AG04449 (cell line): ENCODE measurements at regions not wholly inside any gene's neighbourhood (a gene's known extent, or its start where the extent isn't known, plus 50 kb on each side); places are given as distances from the start of the nearest gene placed in this dataset.

Experiments
- CTCF ChIA-PET: fragments of 350-600 bp; formaldehyde crosslinking; extraction: SDS; loops from one replicate; lab custom pipeline; 2021; ENCODE audit warnings: antibody characterized with exemption; lab: Yijun Ruan, JAX
- POLR2A ChIA-PET: fragments of 400-600, 350-600 bp; formaldehyde crosslinking; extraction: SDS; loops from one replicate; lab custom pipeline; 2020; ENCODE audit warnings: antibody characterized with exemption, inconsistent platforms; lab: Yijun Ruan, JAX
- DNase-seq: peaks from one replicate; pipeline ENCODE4 v3.0.0-alpha.2; 2010; ENCODE audit warnings: low read depth, low spot score
- H3K4me3 ChIP-seq: 2 replicates; pipeline ENCODE4 v1.5.1; 2011; ENCODE audit warnings: low read depth, mild to moderate bottlenecking, control low read depth, low read length
- TF ChIP-seq, protein P1 (sequence below): IDR thresholded peaks from one replicate; pipeline ENCODE4 v1.5.1; 2011; ENCODE audit warnings: mild to moderate bottlenecking, moderate library complexity, low read length, control low read depth, inconsistent platforms; ENCODE audit not compliant: insufficient read depth; ENCODE audit errors: missing control alignments

DNA sequence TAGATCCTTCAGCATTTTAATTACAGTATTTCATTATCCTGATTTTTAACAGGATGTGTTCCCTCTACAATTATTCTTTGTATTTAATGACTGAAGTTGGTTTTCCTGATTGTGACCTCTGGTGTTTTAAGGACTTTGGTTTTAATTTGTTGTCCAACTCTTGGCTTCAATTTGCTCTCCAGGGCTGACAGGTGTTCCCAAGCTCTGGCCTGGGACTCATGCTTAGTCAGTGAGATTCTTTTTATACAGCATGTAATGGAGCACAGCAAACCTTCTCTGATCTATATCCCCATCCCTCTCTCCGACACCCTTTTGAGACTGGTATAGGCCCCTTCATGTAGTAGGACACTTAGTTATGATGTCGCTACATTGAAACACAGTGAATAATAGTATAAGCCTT is 896.3 kb downstream of the TSN start:
- ChIA-PET POLR2A (no interaction called here), CTCF (no interaction called here)
- H3K4me3 ChIP-seq = no peak overlapping the region
- TF ChIP-seq, protein P1, sequence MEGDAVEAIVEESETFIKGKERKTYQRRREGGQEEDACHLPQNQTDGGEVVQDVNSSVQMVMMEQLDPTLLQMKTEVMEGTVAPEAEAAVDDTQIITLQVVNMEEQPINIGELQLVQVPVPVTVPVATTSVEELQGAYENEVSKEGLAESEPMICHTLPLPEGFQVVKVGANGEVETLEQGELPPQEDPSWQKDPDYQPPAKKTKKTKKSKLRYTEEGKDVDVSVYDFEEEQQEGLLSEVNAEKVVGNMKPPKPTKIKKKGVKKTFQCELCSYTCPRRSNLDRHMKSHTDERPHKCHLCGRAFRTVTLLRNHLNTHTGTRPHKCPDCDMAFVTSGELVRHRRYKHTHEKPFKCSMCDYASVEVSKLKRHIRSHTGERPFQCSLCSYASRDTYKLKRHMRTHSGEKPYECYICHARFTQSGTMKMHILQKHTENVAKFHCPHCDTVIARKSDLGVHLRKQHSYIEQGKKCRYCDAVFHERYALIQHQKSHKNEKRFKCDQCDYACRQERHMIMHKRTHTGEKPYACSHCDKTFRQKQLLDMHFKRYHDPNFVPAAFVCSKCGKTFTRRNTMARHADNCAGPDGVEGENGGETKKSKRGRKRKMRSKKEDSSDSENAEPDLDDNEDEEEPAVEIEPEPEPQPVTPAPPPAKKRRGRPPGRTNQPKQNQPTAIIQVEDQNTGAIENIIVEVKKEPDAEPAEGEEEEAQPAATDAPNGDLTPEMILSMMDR = no peak
- DNase-seq = no peak

DNA sequence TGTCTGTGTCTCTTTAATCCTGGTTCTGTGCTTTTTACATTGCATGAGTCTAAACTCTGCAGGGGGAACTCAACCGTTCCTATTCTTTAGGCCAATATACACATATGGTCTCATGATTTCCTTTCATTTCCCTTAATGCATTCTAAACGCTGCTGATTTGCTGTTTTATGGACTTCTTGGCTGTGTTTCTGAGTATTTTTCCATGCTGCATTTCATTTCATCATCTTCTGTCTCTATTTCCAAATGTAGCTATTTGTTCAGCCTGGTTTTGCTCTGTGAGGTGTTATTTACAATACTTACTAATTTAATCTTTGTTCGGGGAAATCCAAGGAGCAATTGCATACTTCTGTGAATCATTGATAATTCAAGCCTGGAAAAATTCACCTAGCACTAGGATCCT is 897.2 kb downstream of the TSN start:
- CTCF ChIA-PET = no interaction called here
- DNase-seq = no peak

DNA sequence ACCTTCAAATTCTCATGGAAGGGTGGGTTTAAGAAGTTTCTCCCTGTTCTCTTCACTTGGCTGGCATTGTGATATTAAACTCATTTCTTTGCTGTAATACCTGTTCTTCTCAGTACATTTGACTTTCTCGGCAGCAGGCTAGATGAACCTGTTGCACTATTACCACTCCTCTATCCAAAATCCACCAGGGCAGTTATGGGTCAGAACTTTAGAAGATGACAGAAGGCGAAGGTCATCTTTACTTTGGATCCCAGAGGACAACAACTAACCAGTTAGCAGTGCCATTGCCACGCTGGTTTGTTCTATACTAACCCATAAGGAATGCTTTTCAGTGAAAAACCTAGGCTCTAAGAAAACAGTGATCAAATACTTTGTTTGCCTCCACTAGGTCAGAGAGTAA is 901.0 kb downstream of the TSN start:
- POLR2A ChIA-PET = no interaction called here
- TF ChIP-seq, protein P1 = no peak
- no peak for DNase-seq
- CTCF ChIA-PET = no interaction called here
- H3K4me3 ChIP-seq = no peak overlapping the region

More for the DNA sequence above, 897.2 kb downstream of the TSN start:
- TF ChIP-seq, protein P1 = no peak
- H3K4me3 ChIP-seq = no peak overlapping the region
- POLR2A ChIA-PET = no interaction called here

DNA sequence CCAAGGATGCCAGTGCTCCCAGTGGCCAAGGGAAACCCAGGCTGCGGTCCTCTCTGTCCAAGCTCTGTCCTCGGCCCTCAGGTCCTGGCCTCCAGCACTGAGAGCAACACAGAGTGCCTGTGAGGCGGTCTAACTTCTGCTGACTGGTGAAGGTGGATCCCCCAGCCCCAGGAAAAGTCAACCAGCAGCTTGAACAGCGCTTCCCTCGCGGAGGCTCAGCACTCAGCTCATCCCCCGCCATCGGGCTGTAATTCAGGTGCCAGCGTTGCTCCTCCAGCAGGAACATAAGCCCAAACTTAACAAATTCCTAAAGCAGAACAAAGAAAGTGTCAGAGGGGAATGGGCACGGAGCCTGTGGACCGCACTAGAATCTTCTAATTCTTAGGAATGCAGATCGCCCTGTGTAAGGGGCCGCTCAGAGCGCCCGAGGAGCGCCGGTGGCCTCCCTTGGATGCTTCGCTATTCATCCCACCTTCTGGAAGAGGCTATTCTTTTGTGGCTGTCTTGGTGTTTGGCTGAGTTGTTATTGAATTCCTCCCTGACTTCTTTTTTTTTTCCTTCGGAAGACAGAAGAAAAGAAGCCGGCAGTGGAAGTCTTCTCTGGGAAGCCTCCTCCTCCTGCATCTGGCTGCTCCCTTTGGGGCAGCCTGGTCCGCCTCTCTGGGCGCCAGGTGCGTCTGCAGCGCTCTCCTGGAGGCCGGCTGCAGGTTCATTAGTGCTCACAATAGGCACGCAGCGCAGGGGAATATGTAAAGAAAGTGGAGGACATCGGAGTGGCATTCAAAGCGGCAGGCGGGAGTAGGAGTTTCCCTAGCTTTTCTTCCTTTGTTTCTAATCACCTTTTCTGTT is 905.6 kb downstream of the TSN start:
- ChIA-PET POLR2A (no interaction called here), CTCF (no interaction called here)
- H3K4me3 ChIP-seq = no peak overlapping the region
- TF ChIP-seq, protein P1 = no peak
- DNase-seq = no peak

DNA sequence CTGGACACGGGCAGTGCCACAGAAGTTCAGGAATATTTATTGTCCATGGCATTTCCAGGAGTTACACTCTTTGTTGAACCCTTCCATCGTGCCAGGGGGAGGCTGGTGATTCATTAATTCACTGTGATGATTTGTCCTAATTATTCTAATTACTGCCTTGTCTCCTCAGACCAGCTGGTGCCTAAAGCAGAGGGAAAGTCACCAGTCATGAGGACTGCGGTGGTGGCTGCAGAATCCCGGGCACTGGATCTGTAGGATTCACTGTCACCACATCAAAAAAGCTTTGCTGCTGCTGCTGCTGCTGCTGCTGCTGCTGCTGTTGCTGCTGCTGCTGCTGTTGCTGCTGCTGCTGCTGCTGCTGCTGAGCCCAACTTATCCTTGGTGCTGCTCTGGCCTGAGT is 908.2 kb downstream of the TSN start:
- TF ChIP-seq, protein P1 = no peak
- DNase-seq = no peak
- no peak overlapping the region for H3K4me3 ChIP-seq
- CTCF ChIA-PET = no interaction called here
- POLR2A ChIA-PET = no interaction called here

DNA sequence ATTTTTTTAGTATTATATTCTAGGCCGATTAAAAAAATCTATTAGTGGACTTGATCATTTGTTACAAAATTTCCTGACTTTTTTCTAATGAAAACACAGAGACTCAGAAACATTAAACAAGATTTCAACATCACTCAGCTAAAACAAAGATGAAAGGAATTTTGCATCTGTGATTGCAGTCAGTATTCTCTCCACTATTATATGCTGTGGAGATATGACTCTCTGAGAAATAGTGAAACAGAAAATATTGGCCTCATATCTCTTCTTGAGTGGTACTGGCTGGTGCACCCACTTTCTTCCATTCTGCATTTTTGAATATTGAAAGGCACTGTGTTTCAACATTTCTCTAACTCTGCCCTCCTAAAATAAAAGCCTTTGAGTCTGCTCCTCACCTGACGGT is 914.2 kb downstream of the TSN start:
- POLR2A ChIA-PET = no interaction called here
- no peak for DNase-seq
- no peak overlapping the region for H3K4me3 ChIP-seq

More for the DNA sequence above, 914.2 kb downstream of the TSN start:
- CTCF ChIA-PET = no interaction called here
- TF ChIP-seq, protein P1 = no peak
